Keratinocyte (primary cell): ENCODE measurements at regions not wholly inside any gene's neighbourhood (a gene's known extent, or its start where the extent isn't known, plus 50 kb on each side); places are given as distances from the start of the nearest gene placed in this dataset.
"Not testable (repeated sequence)": the region's sequence is repeated elsewhere in the genome, so short reads cannot be mapped to it uniquely, and the experiment has no call there.

Experiments used
- DNase-seq: peaks from one replicate; pipeline ENCODE4 v3.0.0-alpha.2; 2011; ENCODE audit warnings: low read depth, missing footprints, low spot score
- FAIRE-seq: peaks from 2 replicates; lab custom pipeline; 2011; peaks lifted over from hg19 to GRCh38; lab: Jason Lieb, UNC
- H2AFZ ChIP-seq: 2 replicates; pipeline ENCODE4 v1.6.0; 2012; ENCODE audit warnings: low read length, control low read depth, inconsistent platforms; ENCODE audit not compliant: control insufficient read depth
- H3K27ac ChIP-seq: 2 replicates; pipeline ENCODE4 v1.5.1; 2011; ENCODE audit warnings: low read length; ENCODE audit not compliant: control insufficient read depth, insufficient read depth
- H3K27me3 ChIP-seq: 3 replicates; pipeline ENCODE4 v1.6.0; 2011; ENCODE audit warnings: low read length; ENCODE audit not compliant: control insufficient read depth, insufficient read depth; ENCODE audit errors: extremely low read depth
- H3K36me3 ChIP-seq, 2 experiments: 2 replicates in 1 of 2; 3 replicates in 1 of 2; pipeline ENCODE4 v1.5.1; 2011; ENCODE audit warnings: low read length in 2 of 2, mild to moderate bottlenecking in 1 of 2; ENCODE audit not compliant: control insufficient read depth in 2 of 2, insufficient read depth in 2 of 2; ENCODE audit errors: extremely low read depth in 1 of 2
- H3K4me1 ChIP-seq: 3 replicates; pipeline ENCODE4 v1.5.1; 2011; ENCODE audit warnings: low read length; ENCODE audit not compliant: control insufficient read depth, insufficient read depth; ENCODE audit errors: extremely low read depth
- H3K4me2 ChIP-seq: 3 replicates; pipeline ENCODE4 v1.6.0; 2011; ENCODE audit warnings: low read depth, low read length; ENCODE audit not compliant: control insufficient read depth, insufficient read depth; ENCODE audit errors: extremely low read depth
- H3K4me3 ChIP-seq, 3 experiments: fragments of 200-600 bp in 1 of 3; sonication (generic) in 1 of 3; 2 replicates in 2 of 3; 3 replicates in 1 of 3; pipeline ENCODE4 v1.5.1; 2011 to 2016; ENCODE audit warnings: low read length in 3 of 3, mild to moderate bottlenecking in 3 of 3, control low read depth in 2 of 3, inconsistent platforms in 1 of 3, low read depth in 1 of 3, mixed read lengths in 1 of 3, mixed run types in 1 of 3, moderate library complexity in 1 of 3; ENCODE audit not compliant: control insufficient read depth in 2 of 3, insufficient read depth in 2 of 3; ENCODE audit errors: extremely low read depth in 1 of 3
- H3K79me2 ChIP-seq: 2 replicates; pipeline ENCODE4 v1.6.0; 2012; ENCODE audit warnings: low read length; ENCODE audit not compliant: control insufficient read depth, insufficient read depth
- H3K9ac ChIP-seq: 3 replicates; pipeline ENCODE4 v1.6.0; 2011; ENCODE audit warnings: low read length; ENCODE audit not compliant: control insufficient read depth, insufficient read depth; ENCODE audit errors: extremely low read depth
- H3K9me1 ChIP-seq: 3 replicates; pipeline ENCODE4 v1.6.0; 2011; ENCODE audit warnings: low read length; ENCODE audit not compliant: control insufficient read depth, insufficient read depth; ENCODE audit errors: extremely low read depth
- H3K9me3 ChIP-seq: 2 replicates; pipeline ENCODE4 v1.5.1; 2012; ENCODE audit warnings: low read depth, low read length; ENCODE audit not compliant: control insufficient read depth
- H4K20me1 ChIP-seq: 3 replicates; pipeline ENCODE4 v1.6.0; 2011; ENCODE audit warnings: low read length; ENCODE audit not compliant: control insufficient read depth, insufficient read depth; ENCODE audit errors: extremely low read depth
- EZH2 ChIP-seq: IDR thresholded peaks from one replicate; pipeline ENCODE4 v1.6.1; 2012; ENCODE audit warnings: inconsistent platforms, mild to moderate bottlenecking, low read length, moderate library complexity
- dilution Hi-C: fragments of 300-500 bp; cut with MboI; formaldehyde crosslinking; loops from one replicate; pipeline ENCODE4 v1.7.0; 2020; ENCODE audit warnings: low sequenced_read_pairs; ENCODE audit not compliant: extremely low pct_ligation_motif_present
- TF ChIP-seq, protein P1 (sequence below), 3 experiments: IDR thresholded peaks in 1 of 3; conservative IDR thresholded peaks in 1 of 3; optimal IDR thresholded peaks in 1 of 3; 2 replicates in 2 of 3; 3 replicates in 1 of 3; pipeline versions ENCODE3 to v1.5.1; 2011; ENCODE audit warnings: low read length in 3 of 3, mild to moderate bottlenecking in 3 of 3, moderate library complexity in 2 of 3, control low read depth in 1 of 3, inconsistent platforms in 1 of 3; ENCODE audit not compliant: insufficient read depth in 2 of 3; ENCODE audit errors: extremely low read depth in 1 of 3

DNA sequence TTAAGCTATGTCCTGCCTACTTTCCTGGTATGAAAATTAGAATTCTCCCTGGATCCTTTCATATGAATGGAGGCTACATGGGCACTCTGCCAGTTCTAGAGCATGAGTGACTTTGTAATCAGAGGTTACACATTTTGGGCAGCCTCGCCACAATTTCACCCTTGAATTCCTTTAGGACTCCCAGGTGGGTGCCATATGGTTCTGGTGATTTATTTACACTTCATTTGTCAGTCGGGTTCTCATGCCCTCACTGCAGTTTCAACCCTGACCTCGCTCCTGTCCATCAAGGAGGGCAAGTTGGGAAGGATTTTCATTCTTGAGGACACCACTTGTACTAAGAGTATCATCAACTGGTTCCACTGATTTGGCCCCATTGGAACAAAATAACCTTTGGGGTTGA is 83.2 kb upstream of the ROPN1 start:
- H3K4me1 ChIP-seq, H3K9me3 ChIP-seq, DNase-seq, H3K9ac ChIP-seq, H2AFZ ChIP-seq, H3K36me3 ChIP-seq, FAIRE-seq, dilution Hi-C loops, H4K20me1 ChIP-seq, H3K27ac ChIP-seq, H3K9me1 ChIP-seq, H3K4me3 ChIP-seq, H3K4me2 ChIP-seq, H3K79me2 ChIP-seq: not testable (repeated sequence)
- peaks cover 19% of the 10 kb centered on the region for H3K27me3 ChIP-seq

DNA sequence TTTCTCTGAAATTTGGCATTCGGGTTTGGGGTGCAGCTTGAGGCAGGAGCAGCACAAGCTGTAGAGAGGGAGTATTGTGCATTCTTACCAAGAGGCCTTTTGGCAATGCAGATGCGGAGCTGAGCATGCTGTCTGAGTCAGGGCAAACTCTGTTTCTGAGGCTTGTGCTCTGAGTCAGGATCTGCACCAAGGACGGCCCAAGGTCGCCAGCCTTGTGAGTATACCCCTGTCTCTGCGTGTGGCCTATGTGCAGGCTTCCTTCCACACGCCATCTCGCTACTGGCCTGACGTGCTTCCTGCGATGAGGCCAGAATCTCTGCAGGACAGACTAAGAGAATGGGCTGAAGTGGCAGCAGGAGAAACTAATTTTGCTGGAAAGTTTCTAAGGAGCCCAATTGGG is 83.8 kb upstream of the ROPN1 start:
- Histone ChIP-seq H3K27ac (no peak overlapping the region), H3K4me3 (no peak overlapping the region), H3K9me3 (no peaks in the 10 kb centered on the region), H3K4me1 (no peaks in the 10 kb centered on the region), H3K36me3 (no peaks in the 10 kb centered on the region), H3K27me3 (peaks cover 13% of the 10 kb centered on the region), H3K9me1 (no peaks in the 10 kb centered on the region), H3K79me2 (no peaks in the 10 kb centered on the region), H4K20me1 (no peaks in the 10 kb centered on the region), H3K9ac (no peak overlapping the region), H2AFZ (no peak overlapping the region), H3K4me2 (no peak overlapping the region)
- no peak for FAIRE-seq
- no peak for DNase-seq
- dilution Hi-C loops: no loop called here
- TF ChIP-seq EZH2: no peak
- TF ChIP-seq, protein P1, sequence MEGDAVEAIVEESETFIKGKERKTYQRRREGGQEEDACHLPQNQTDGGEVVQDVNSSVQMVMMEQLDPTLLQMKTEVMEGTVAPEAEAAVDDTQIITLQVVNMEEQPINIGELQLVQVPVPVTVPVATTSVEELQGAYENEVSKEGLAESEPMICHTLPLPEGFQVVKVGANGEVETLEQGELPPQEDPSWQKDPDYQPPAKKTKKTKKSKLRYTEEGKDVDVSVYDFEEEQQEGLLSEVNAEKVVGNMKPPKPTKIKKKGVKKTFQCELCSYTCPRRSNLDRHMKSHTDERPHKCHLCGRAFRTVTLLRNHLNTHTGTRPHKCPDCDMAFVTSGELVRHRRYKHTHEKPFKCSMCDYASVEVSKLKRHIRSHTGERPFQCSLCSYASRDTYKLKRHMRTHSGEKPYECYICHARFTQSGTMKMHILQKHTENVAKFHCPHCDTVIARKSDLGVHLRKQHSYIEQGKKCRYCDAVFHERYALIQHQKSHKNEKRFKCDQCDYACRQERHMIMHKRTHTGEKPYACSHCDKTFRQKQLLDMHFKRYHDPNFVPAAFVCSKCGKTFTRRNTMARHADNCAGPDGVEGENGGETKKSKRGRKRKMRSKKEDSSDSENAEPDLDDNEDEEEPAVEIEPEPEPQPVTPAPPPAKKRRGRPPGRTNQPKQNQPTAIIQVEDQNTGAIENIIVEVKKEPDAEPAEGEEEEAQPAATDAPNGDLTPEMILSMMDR (optimal IDR thresholded peaks at IDR 0.05 in 1 of 3, IDR thresholded peaks at IDR 0.05 in 1 of 3, conservative IDR thresholded peaks at IDR 0.05 in 1 of 3; ENCODE audit: extremely low read depth in 1 of 3, insufficient read depth in 2 of 3, low read length in 3 of 3): no peak

DNA sequence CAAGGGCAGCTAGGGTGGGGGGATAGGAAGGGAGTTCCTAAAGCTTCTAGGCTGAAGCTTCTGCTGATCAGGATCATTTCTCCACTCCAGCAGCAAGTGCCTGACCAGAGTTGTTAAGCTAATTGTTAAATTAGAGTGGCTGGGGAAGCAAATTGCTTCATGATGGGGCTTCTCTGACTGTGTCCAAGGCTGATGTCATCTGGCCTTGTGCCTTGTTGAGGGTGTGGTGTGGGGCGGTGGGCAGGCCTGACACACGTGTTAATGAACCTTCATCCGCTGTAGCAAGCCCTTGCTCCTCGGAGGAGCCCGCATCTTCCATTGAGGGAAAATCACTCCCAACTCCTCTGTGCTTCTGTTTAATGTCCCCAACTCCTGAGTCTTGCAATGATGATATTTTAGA is 84.3 kb upstream of the ROPN1 start:
- dilution Hi-C loops: no loop called here

More for the DNA sequence above, 84.3 kb upstream of the ROPN1 start:
- H3K9me3 ChIP-seq: no peaks in the 10 kb centered on the region
- no peak overlapping the region for H2AFZ ChIP-seq
- H3K4me1 ChIP-seq: no peaks in the 10 kb centered on the region
- no peak overlapping the region for H3K4me3 ChIP-seq
- no peak overlapping the region for H3K9ac ChIP-seq
- no peaks in the 10 kb centered on the region for H4K20me1 ChIP-seq
- H3K27ac ChIP-seq: no peak overlapping the region
- DNase-seq (no peak), FAIRE-seq (no peak)
- H3K9me1 ChIP-seq: no peaks in the 10 kb centered on the region
- H3K79me2 ChIP-seq: no peaks in the 10 kb centered on the region
- H3K27me3 ChIP-seq: peaks cover 8% of the 10 kb centered on the region
- no peaks in the 10 kb centered on the region for H3K36me3 ChIP-seq
- H3K4me2 ChIP-seq: no peak overlapping the region
- no peak for TF ChIP-seq EZH2
- TF ChIP-seq, protein P1 (optimal IDR thresholded peaks at IDR 0.05 in 1 of 3, IDR thresholded peaks at IDR 0.05 in 1 of 3, conservative IDR thresholded peaks at IDR 0.05 in 1 of 3; ENCODE audit: extremely low read depth in 1 of 3, insufficient read depth in 2 of 3, low read length in 3 of 3): no peak
